ENCODE measurements at regions not wholly inside any gene's neighbourhood (a gene's known extent, or its start where the extent isn't known, plus 50 kb on each side); places are given as distances from the start of the nearest gene placed in this dataset.

- Histone ChIP-seq H3K9me3 (no peaks in the 10 kb centered on the region), H3K4me1 (peaks cover 0 to 4% (median 0%) of the 10 kb centered on the region in 9 donors), H3K4me3 (no peak overlapping the region), H3K36me3 (no peaks in the 10 kb centered on the region), H3K27me3 (no peaks in the 10 kb centered on the region), H3K27ac (no peak overlapping the region)
- TF ChIP-seq CTCF (IDR thresholded peaks at IDR 0.05) = no peak
- 36 to 41% methylated on average over 4 of the region's 4 CpGs for WGBS, 2 donors
- intact Hi-C loops (cut with DNase I) = no loop called here
- ATAC-seq (no peak), DNase-seq (no peak)
Measured at GRCh38 chr5:152855441-152855840, 450.4 kb upstream of the NMUR2 start.

DNA sequence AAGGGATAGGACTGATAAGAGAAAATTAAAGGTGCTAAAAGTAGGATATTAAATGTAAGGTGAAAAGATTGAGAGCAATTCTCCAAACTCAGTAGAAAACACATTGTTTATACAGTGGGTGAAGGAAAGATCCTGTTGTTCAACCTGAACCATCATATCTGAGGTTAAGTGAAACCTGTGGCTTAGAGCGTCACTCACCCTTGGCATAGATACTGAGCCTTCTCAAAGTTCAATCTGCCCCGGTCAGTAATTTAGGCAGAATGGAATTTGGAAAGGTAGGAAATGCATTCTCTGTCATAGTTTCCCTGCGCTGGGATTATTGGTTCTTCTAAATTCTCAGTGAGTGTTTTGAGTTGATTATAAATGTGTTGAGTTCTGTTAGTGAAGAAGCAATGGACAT, 456.2 kb upstream of the NMUR2 start:
- DNase-seq (no peak), ATAC-seq (no peak)
- Histone ChIP-seq H3K4me1 (peaks cover 0 to 4% (median 0%) of the 10 kb centered on the region in 9 donors), H3K27ac (no peak overlapping the region), H3K36me3 (no peaks in the 10 kb centered on the region), H3K9me3 (no peaks in the 10 kb centered on the region), H3K4me3 (no peak overlapping the region), H3K27me3 (no peaks in the 10 kb centered on the region)
- no peak for TF ChIP-seq CTCF (IDR thresholded peaks at IDR 0.05)
- WGBS, 2 donors = 84 to 86% methylated on average over 3 of the region's 3 CpGs
- intact Hi-C loops (cut with DNase I) = no loop called here

- no peak for TF ChIP-seq CTCF (IDR thresholded peaks at IDR 0.05)
- DNase-seq (no peak), ATAC-seq (no peak)
- H3K9me3 ChIP-seq = no peaks in the 10 kb centered on the region
- no peaks in the 10 kb centered on the region for H3K4me1 ChIP-seq
- WGBS, 2 donors = 54 to 64% methylated on average over 3 of the region's 3 CpGs
- intact Hi-C loops (cut with DNase I) = no loop called here
- H3K27ac ChIP-seq = no peak overlapping the region
- H3K4me3 ChIP-seq = no peak overlapping the region
- H3K27me3 ChIP-seq = no peaks in the 10 kb centered on the region
- H3K36me3 ChIP-seq = no peaks in the 10 kb centered on the region
Measured at GRCh38 chr5:152864447-152864846, 459.4 kb upstream of the NMUR2 start.

DNA sequence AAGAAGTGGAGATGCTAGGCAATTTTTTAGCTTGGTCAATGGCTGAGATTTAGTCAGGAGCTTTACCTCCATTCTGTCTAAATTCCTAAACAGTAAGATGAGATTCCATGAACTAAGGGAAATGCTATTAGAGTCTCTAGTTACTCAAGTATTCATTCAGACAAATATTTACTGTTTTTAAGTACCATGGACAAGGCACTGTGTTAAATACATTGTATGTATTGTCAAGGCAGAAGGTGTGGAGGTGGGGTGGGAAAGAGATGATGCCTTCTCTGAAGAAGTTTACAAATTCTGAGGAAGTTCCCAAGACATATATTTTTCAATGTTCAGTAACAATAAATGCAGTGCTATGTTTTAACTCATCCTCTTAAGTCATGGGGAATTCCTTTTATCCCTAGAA, 459.9 kb upstream of the NMUR2 start:
- no peaks in the 10 kb centered on the region for H3K27me3 ChIP-seq
- H3K27ac ChIP-seq = no peak overlapping the region
- intact Hi-C loops (cut with DNase I) = no loop called here
- no peaks in the 10 kb centered on the region for H3K9me3 ChIP-seq
- no peaks in the 10 kb centered on the region for H3K36me3 ChIP-seq
- TF ChIP-seq CTCF (IDR thresholded peaks at IDR 0.05) = no peak
- no peak overlapping the region for H3K4me3 ChIP-seq
- ATAC-seq (no peak), DNase-seq (no peak)
- H3K4me1 ChIP-seq = no peaks in the 10 kb centered on the region

- ATAC-seq (no peak), DNase-seq (no peak)
- 90% methylated on average over 4 of the region's 4 CpGs for WGBS, 2 donors
- intact Hi-C loops (cut with DNase I) = no loop called here
- H3K9me3 ChIP-seq = peaks cover 0 to 6% (median 0%) of the 10 kb centered on the region in 11 donors
- no peaks in the 10 kb centered on the region for H3K36me3 ChIP-seq
- H3K4me3 ChIP-seq = no peak overlapping the region
- H3K27me3 ChIP-seq = no peaks in the 10 kb centered on the region
- no peak overlapping the region for H3K27ac ChIP-seq
- H3K4me1 ChIP-seq = no peaks in the 10 kb centered on the region
- no peak for TF ChIP-seq CTCF (IDR thresholded peaks at IDR 0.05)
Measured at GRCh38 chr5:152869971-152870370, 464.9 kb upstream of the NMUR2 start.

Data from heart right ventricle (tissue), 16 donors.